Karpas-422 (cell line): ENCODE measurements at regions not wholly inside any gene's neighbourhood (a gene's known extent, or its start where the extent isn't known, plus 50 kb on each side); places are given as distances from the start of the nearest gene placed in this dataset.

ENCODE experiments used
- DNase-seq: peaks from one replicate; pipeline ENCODE4 v3.0.0-alpha.2; 2015
- H2AFZ ChIP-seq: fragments of 200-600 bp; sonication (generic); 2 replicates; pipeline ENCODE4 v1.6.1; 2014; ENCODE audit warnings: antibody characterized with exemption, low read length, mixed read lengths
- H3K27ac ChIP-seq: fragments of 200-600 bp; sonication (generic); 2 replicates; pipeline ENCODE4 v1.5.1; 2014; ENCODE audit warnings: mild to moderate bottlenecking, low read length, moderate library complexity
- H3K27me3 ChIP-seq: fragments of 200-600 bp; sonication (generic); 2 replicates; pipeline ENCODE4 v1.6.1; 2014; ENCODE audit warnings: low read length, mixed read lengths
- H3K36me3 ChIP-seq: fragments of 200-600 bp; sonication (generic); 2 replicates; pipeline ENCODE4 v1.6.1; 2014; ENCODE audit warnings: low read length, mixed read lengths; ENCODE audit not compliant: insufficient read depth
- H3K4me1 ChIP-seq: fragments of 200-600 bp; sonication (generic); 2 replicates; pipeline ENCODE4 v1.6.1; 2014; ENCODE audit warnings: mild to moderate bottlenecking, low read length, mixed read lengths
- H3K4me2 ChIP-seq: fragments of 200-600 bp; sonication (generic); 2 replicates; pipeline ENCODE4 v1.6.1; 2014; ENCODE audit warnings: low read length, low read depth, mild to moderate bottlenecking; ENCODE audit not compliant: poor library complexity, severe bottlenecking
- H3K4me3 ChIP-seq: fragments of 200-600 bp; sonication (generic); 2 replicates; pipeline ENCODE4 v1.5.1; 2014; ENCODE audit warnings: mild to moderate bottlenecking, antibody characterized with exemption, low read length, mixed read lengths
- H3K79me2 ChIP-seq: fragments of 200-600 bp; sonication (generic); 2 replicates; pipeline ENCODE4 v1.6.1; 2014; ENCODE audit warnings: mild to moderate bottlenecking, low read length, mixed read lengths
- H3K9ac ChIP-seq: fragments of 200-600 bp; sonication (generic); 2 replicates; pipeline ENCODE4 v1.6.0; 2014; ENCODE audit warnings: low read length
- H3K9me2 ChIP-seq: fragments of 200-600 bp; sonication (generic), shearing (Covaris generic); replicated peaks from 2 replicates; pipeline ENCODE4 v1.6.0; 2014; ENCODE audit warnings: mild to moderate bottlenecking, low read length, moderate library complexity; ENCODE audit not compliant: insufficient read depth
- H3K9me3 ChIP-seq: fragments of 300-700, 200-600 bp; sonication (generic); 2 replicates; pipeline ENCODE4 v1.6.1; 2014; ENCODE audit warnings: low read length, mixed read lengths
- H4K20me1 ChIP-seq: fragments of 200-600 bp; sonication (generic); 2 replicates; pipeline ENCODE4 v1.6.1; 2014; ENCODE audit warnings: mild to moderate bottlenecking, antibody characterized with exemption, low read length, low read depth; ENCODE audit not compliant: insufficient read depth

GRCh38 chr1:36653850-36654249 is 171.1 kb upstream of the CSF3R start:
- peak overlapping the region; percentile 96 for H3K27ac ChIP-seq
- H3K4me1 ChIP-seq: peaks cover 77% of the 10 kb centered on the region
- no peaks in the 10 kb centered on the region for H3K9me2 ChIP-seq
- H3K9me3 ChIP-seq: no peaks in the 10 kb centered on the region
- peak; percentile 71 for DNase-seq
- H3K36me3 ChIP-seq: no peaks in the 10 kb centered on the region
- H3K4me3 ChIP-seq: no peak overlapping the region
- H2AFZ ChIP-seq: no peak overlapping the region
- peak overlapping the region; percentile 53 for H3K4me2 ChIP-seq
- no peaks in the 10 kb centered on the region for H4K20me1 ChIP-seq
- H3K79me2 ChIP-seq: no peaks in the 10 kb centered on the region
- H3K9ac ChIP-seq: peak overlapping the region; percentile 68
- H3K27me3 ChIP-seq: no peaks in the 10 kb centered on the region

GRCh38 chr1:36652586-36652985 is 169.9 kb upstream of the CSF3R start:
- Histone ChIP-seq H3K36me3 (no peaks in the 10 kb centered on the region), H3K9me3 (no peaks in the 10 kb centered on the region), H3K9ac (0 out of 2 replicates have a peak overlapping the region, but pooled peaks have one; percentile 10), H3K27me3 (no peaks in the 10 kb centered on the region), H4K20me1 (no peaks in the 10 kb centered on the region), H3K4me1 (peaks cover 76% of the 10 kb centered on the region), H3K9me2 (no peaks in the 10 kb centered on the region), H3K4me2 (no peak overlapping the region), H3K4me3 (no peak overlapping the region), H3K79me2 (no peaks in the 10 kb centered on the region), H2AFZ (no peak overlapping the region), H3K27ac (peak overlapping the region; percentile 56)
- no peak for DNase-seq

DNA sequence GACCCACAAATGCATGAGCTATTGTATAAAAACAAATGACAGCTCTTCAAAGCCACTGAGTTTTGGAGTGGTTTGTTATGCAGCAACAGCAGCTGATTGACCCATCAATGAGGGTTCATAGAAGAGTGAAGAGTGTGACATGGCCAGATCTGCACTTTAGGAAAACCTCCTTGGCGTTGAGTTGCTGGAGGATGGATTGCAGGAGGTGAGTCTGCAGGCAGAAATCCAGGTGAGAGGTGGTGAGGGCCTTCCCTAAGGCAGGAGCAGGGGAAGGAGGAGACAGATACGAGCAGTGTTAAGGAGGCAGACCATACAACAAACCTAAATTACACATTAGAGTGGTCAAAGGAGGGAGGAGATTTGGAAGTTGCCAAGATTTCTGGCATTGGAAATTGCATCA is 169.3 kb upstream of the CSF3R start:
- Histone ChIP-seq H3K4me3 (no peak overlapping the region), H3K27me3 (no peaks in the 10 kb centered on the region), H4K20me1 (no peaks in the 10 kb centered on the region), H3K9ac (0 out of 2 replicates have a peak overlapping the region, but pooled peaks have one; percentile 10), H3K4me1 (peaks cover 76% of the 10 kb centered on the region), H2AFZ (no peak overlapping the region), H3K36me3 (no peaks in the 10 kb centered on the region), H3K79me2 (no peaks in the 10 kb centered on the region), H3K4me2 (no peak overlapping the region), H3K27ac (peak overlapping the region; percentile 56), H3K9me2 (no peaks in the 10 kb centered on the region), H3K9me3 (no peaks in the 10 kb centered on the region)
- no peak for DNase-seq

DNA sequence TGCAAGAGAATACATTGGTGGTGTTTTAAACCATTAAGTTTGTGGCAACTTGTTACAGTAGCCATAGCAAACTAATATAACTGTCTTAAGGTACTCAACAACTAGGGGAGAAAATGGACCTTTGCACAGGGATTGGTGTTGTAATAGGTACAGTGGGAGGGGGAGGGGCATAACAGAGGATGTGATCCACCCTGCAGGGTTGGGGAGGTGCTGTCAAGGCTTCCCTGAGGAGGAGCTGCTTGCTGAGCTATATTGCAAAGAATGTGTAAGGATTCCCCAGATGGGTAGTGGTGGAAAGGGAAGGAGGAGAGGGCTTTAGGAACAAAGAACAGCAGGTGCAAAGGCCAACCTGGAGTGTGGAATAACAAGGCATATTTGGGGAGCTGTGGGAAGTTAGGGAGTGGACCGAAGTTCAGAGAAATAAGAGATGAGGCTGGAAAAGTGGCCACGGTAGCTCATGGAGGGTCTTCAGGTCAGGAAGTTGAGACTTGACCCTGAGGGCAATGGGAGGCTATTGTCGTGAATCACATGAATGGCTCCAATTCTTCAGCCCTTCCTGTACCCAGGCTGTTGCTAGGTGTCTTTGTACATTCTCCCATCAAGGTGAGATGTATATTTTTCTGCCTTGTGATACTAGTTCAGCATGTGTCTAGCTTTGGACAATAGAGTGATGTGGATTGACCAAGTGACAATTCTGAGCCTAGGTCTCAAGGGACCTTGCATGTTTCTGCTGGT is 168.6 kb upstream of the CSF3R start:
- Histone ChIP-seq H3K9me3 (no peaks in the 10 kb centered on the region), H3K4me2 (no peak overlapping the region), H3K9me2 (no peaks in the 10 kb centered on the region), H3K36me3 (no peaks in the 10 kb centered on the region), H3K79me2 (no peaks in the 10 kb centered on the region), H3K27ac (peak overlapping the region; percentile 56), H2AFZ (no peak overlapping the region), H3K9ac (no peak overlapping the region), H3K4me3 (no peak overlapping the region), H3K4me1 (peaks cover 76% of the 10 kb centered on the region), H3K27me3 (no peaks in the 10 kb centered on the region), H4K20me1 (no peaks in the 10 kb centered on the region)
- DNase-seq: no peak

- no peaks in the 10 kb centered on the region for H3K9me2 ChIP-seq
- H3K27me3 ChIP-seq: no peaks in the 10 kb centered on the region
- H3K4me1 ChIP-seq: peaks cover 76% of the 10 kb centered on the region
- peak overlapping the region; percentile 56; the same call in 1 of the 2 replicates for H3K27ac ChIP-seq
- H3K9me3 ChIP-seq: no peaks in the 10 kb centered on the region
- no peaks in the 10 kb centered on the region for H3K36me3 ChIP-seq
- no peak overlapping the region for H3K4me3 ChIP-seq
- no peaks in the 10 kb centered on the region for H4K20me1 ChIP-seq
- DNase-seq: peak; percentile 89
- H2AFZ ChIP-seq: no peak overlapping the region
- H3K9ac ChIP-seq: no peak overlapping the region
- H3K4me2 ChIP-seq: no peak overlapping the region
- no peaks in the 10 kb centered on the region for H3K79me2 ChIP-seq
These were observed 167.7 kb upstream of the CSF3R start for GRCh38 chr1:36650200-36651065.

DNA sequence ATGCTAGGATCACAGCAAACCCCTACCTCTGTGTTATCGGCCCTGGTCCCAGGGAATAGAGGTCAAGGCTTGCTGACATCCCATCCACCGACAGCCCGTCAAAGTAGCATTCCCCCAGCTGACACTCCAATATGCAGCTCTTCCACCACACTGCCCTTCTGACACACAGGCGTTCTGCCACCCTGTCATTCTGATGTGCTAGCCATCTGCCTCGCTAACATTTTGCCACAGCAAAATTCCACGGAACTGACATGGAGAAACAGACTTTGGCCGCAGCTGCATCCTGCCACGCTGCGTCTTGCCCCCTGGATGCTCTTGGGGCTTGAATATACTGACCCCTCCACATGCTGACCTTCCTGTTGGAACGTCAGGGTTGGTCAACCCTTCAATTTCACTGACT is 163.2 kb upstream of the CSF3R start:
- DNase-seq: no peak
- no peaks in the 10 kb centered on the region for H3K9me3 ChIP-seq
- no peak overlapping the region for H3K4me3 ChIP-seq
- no peaks in the 10 kb centered on the region for H3K79me2 ChIP-seq
- no peaks in the 10 kb centered on the region for H3K27me3 ChIP-seq
- H3K36me3 ChIP-seq: no peaks in the 10 kb centered on the region
- H3K27ac ChIP-seq: peak overlapping the region; percentile 82; the same call in 1 of the 2 replicates
- H3K4me1 ChIP-seq: peaks cover 73% of the 10 kb centered on the region
- no peaks in the 10 kb centered on the region for H3K9me2 ChIP-seq
- no peaks in the 10 kb centered on the region for H4K20me1 ChIP-seq
- no peak overlapping the region for H3K4me2 ChIP-seq
- no peak overlapping the region for H3K9ac ChIP-seq
- H2AFZ ChIP-seq: no peak overlapping the region

- Histone ChIP-seq H3K9ac (peak overlapping the region; percentile 47), H3K4me2 (peak overlapping the region; percentile 37)
These were observed 161.8 kb upstream of the CSF3R start for GRCh38 chr1:36644556-36644955.

More at GRCh38 chr1:36644556-36644955, 161.8 kb upstream of the CSF3R start:
- Histone ChIP-seq H3K27ac (peak overlapping the region; percentile 82), H3K79me2 (no peaks in the 10 kb centered on the region), H3K9me3 (no peaks in the 10 kb centered on the region), H3K4me3 (no peak overlapping the region), H3K4me1 (peaks cover 70% of the 10 kb centered on the region), H4K20me1 (no peaks in the 10 kb centered on the region), H3K36me3 (no peaks in the 10 kb centered on the region), H3K9me2 (no peaks in the 10 kb centered on the region), H3K27me3 (no peaks in the 10 kb centered on the region), H2AFZ (no peak overlapping the region)
- no peak for DNase-seq
